ENCODE measurements at regions not wholly inside any gene's neighbourhood (a gene's known extent, or its start where the extent isn't known, plus 50 kb on each side); places are given as distances from the start of the nearest gene placed in this dataset.

DNA sequence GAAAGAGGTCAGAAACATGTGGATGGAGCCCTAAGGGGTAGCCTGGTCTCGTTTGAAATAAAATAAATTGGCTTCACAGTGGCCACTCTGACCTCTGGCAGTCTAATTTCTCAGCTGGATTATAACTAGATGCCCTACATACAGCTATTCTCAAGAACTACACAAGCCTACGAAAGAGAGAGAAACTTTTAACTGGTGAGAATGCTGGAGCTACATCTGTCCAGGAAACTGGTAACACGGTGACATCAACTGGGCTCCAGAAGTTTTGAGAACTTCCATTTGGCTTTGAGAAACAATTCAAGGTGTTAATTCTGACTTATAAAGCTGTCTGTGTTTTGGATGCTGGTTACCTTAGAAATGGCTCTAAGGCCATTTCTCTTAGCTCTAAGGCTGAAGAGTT is 187.3 kb upstream of the TENT5A start:
- Histone ChIP-seq H3K4me2 (ENCODE audit: insufficient read depth, low read length) (no peak overlapping the region), H4K20me1 (ENCODE audit: insufficient read depth, low read length) (no peaks in the 10 kb centered on the region), H3K9ac (ENCODE audit: low read depth, low read length) (no peak overlapping the region), H3K9me3 (ENCODE audit: insufficient read depth, low read length, severe bottlenecking) (no peaks in the 10 kb centered on the region), H3K4me3 (ENCODE audit: low read depth in 1 of 2, low read length in 2 of 2) (no peak overlapping the region), H3K27me3 (ENCODE audit: insufficient read depth, low read length, poor library complexity) (no peaks in the 10 kb centered on the region), H3K27ac (ENCODE audit: low read length) (no peak overlapping the region), H3K79me2 (ENCODE audit: insufficient read depth, low read length) (no peaks in the 10 kb centered on the region), H3K4me1 (ENCODE audit: insufficient read depth, low read length) (no peaks in the 10 kb centered on the region), H3K36me3 (ENCODE audit: insufficient read depth, low read length) (no peaks in the 10 kb centered on the region), H2AFZ (ENCODE audit: low read depth, low read length) (no peak overlapping the region)
- no peak for TF ChIP-seq EZH2 (IDR thresholded peaks at IDR 0.05; ENCODE audit: borderline replicate concordance, low read depth, low read length, severe bottlenecking)
- TF ChIP-seq CTCF (IDR thresholded peaks at IDR 0.05; ENCODE audit: borderline replicate concordance, extremely low read depth, low read length, poor library complexity, severe bottlenecking), result no peak
- no peak for ATAC-seq (ENCODE audit: insufficient read depth, low read depth)
- DNase-seq, result no peak

DNA sequence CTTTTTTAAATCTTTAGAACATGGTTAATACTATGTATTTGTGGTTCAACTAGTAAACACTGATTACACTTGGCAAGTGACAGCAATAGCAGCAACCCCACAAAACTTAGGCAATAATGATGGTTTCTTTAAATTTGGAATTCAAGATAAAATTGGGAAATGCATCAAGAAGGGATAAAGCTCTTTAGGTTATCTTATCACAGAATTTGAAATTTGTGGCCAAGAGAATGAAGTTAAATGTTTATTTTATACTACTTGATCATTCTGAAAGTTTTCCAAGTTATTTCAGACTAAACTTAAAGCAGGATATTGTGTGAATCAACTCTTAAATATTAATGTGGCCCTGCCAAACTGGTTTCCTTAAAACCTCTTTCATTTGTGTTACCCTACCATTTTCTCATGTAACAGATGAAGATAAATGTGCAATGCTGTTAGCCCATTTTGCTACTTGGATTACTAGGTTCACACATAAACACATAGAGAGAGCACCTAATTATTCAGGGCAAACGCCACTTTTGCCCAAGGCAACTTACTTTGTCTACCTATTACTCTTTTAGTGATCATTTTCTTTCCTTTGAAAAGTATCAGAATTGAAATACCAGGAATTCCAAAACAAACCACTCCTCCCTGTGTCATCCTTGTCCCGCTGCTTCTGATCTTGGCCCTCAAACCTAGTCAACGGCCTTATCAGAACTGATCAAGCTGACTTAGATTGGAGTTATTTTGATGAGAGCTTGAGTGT is 186.7 kb upstream of the TENT5A start:
- Histone ChIP-seq H3K79me2 (ENCODE audit: insufficient read depth, low read length) (no peaks in the 10 kb centered on the region), H3K9ac (ENCODE audit: low read depth, low read length) (no peak overlapping the region), H3K4me1 (ENCODE audit: insufficient read depth, low read length) (no peaks in the 10 kb centered on the region), H3K27ac (ENCODE audit: low read length) (no peak overlapping the region), H4K20me1 (ENCODE audit: insufficient read depth, low read length) (no peaks in the 10 kb centered on the region), H3K4me2 (ENCODE audit: insufficient read depth, low read length) (no peak overlapping the region), H3K9me3 (ENCODE audit: insufficient read depth, low read length, severe bottlenecking) (no peaks in the 10 kb centered on the region), H3K27me3 (ENCODE audit: insufficient read depth, low read length, poor library complexity) (no peaks in the 10 kb centered on the region), H3K36me3 (ENCODE audit: insufficient read depth, low read length) (no peaks in the 10 kb centered on the region), H3K4me3 (ENCODE audit: low read depth in 1 of 2, low read length in 2 of 2) (no peak overlapping the region), H2AFZ (ENCODE audit: low read depth, low read length) (no peak overlapping the region)
- no peak for ATAC-seq (ENCODE audit: insufficient read depth, low read depth)
- TF ChIP-seq CTCF (IDR thresholded peaks at IDR 0.05; ENCODE audit: borderline replicate concordance, extremely low read depth, low read length, poor library complexity, severe bottlenecking) (no peak), EZH2 (IDR thresholded peaks at IDR 0.05; ENCODE audit: borderline replicate concordance, low read depth, low read length, severe bottlenecking) (no peak)
- DNase-seq, result no peak

GRCh38 chr6:81938014-81938856 is 185.8 kb upstream of the TENT5A start:
- ATAC-seq (ENCODE audit: insufficient read depth, low read depth), result no peak
- Histone ChIP-seq H2AFZ (ENCODE audit: low read depth, low read length) (no peak overlapping the region), H4K20me1 (ENCODE audit: insufficient read depth, low read length) (no peaks in the 10 kb centered on the region), H3K27me3 (ENCODE audit: insufficient read depth, low read length, poor library complexity) (no peaks in the 10 kb centered on the region), H3K4me1 (ENCODE audit: insufficient read depth, low read length) (no peaks in the 10 kb centered on the region), H3K9me3 (ENCODE audit: insufficient read depth, low read length, severe bottlenecking) (no peaks in the 10 kb centered on the region), H3K36me3 (ENCODE audit: insufficient read depth, low read length) (no peaks in the 10 kb centered on the region), H3K4me3 (ENCODE audit: low read depth in 1 of 2, low read length in 2 of 2) (no peak overlapping the region), H3K79me2 (ENCODE audit: insufficient read depth, low read length) (no peaks in the 10 kb centered on the region), H3K27ac (ENCODE audit: low read length) (no peak overlapping the region), H3K4me2 (ENCODE audit: insufficient read depth, low read length) (no peak overlapping the region), H3K9ac (ENCODE audit: low read depth, low read length) (no peak overlapping the region)
- no peak for DNase-seq
- TF ChIP-seq EZH2 (IDR thresholded peaks at IDR 0.05; ENCODE audit: borderline replicate concordance, low read depth, low read length, severe bottlenecking) (no peak), CTCF (IDR thresholded peaks at IDR 0.05; ENCODE audit: borderline replicate concordance, extremely low read depth, low read length, poor library complexity, severe bottlenecking) (no peak)

Data from DND-41 (cell line).